DMS153 treated with DMSO at 0.1 percent for 48 hours (cell line): ENCODE measurements at regions not wholly inside any gene's neighbourhood (a gene's known extent, or its start where the extent isn't known, plus 50 kb on each side); places are given as distances from the start of the nearest gene placed in this dataset.

ENCODE experiments used
- DNase-seq: peaks from one replicate; lab custom pipeline; 2025; ENCODE audit not compliant: unreplicated experiment; lab: John Stamatoyannopoulos, UW

GRCh38 chr10:124288486-124288885, 130.2 kb downstream of the OAT start:
- DNase-seq = no peak

GRCh38 chr10:124287791-124288190, 130.9 kb downstream of the OAT start:
- no peak for DNase-seq

GRCh38 chr10:124287071-124287685, 131.5 kb downstream of the OAT start:
- DNase-seq = no peak

- DNase-seq = no peak
Measured at GRCh38 chr10:124286621-124287020, 132.1 kb downstream of the OAT start.

DNA sequence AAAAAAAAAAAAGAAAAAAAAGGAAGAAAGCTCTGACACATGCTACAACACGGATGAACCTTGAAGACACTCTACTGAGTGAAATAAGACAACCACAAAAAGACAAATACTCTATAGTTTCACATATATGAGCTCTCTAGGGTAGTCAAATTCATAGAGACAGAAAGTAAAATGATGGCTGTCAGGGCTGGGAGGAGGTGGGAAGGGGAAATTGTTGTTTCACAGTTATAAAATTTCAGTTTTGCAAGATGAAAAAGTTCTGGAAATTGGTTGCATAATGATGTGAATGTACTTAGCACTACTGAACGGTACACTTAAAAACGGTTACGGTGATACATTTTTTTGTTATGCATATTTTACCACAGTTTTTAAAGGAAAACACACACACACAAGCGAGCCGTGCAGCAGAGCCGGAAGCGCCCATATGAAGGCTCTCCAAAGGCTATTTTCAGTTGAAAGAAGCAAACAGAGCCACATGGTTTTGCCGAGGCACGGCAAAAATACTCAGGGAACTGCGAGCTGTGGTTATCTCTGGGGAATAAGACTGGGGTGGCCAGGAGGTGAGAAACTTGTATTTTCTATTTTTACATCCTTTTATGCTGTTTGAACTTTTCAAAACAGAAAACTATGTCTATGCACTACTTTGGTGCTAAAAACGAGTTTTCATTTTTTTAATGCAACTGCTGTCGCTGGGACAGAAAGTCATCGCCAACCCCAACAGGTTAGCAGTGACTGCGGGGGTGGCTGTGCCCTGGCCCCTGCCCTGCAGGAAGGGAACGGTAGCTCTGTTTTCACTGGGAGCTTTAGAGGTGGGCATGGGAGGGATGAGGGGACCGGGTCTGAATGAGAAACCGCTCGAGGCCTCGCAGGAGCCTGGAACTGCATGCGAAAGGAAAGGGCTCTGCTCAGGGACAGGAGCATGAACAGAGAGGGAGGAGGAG, 132.9 kb downstream of the OAT start:
- DNase-seq = no peak

DNA sequence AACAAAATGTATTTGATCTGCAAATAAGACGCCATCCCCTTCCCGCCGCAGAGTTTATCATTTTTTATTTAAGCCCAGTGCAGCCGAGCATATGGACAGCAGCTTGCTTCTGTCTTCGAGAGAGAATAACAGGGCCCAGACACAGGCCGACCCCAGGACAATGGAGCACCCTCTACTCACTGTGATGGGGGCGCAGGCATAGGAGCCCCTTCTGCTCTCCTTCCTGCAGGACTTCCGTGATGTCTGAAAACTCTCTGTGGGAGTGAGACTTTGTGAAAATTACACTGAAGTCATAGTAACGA, 134.8 kb downstream of the OAT start:
- DNase-seq = no peak

DNA sequence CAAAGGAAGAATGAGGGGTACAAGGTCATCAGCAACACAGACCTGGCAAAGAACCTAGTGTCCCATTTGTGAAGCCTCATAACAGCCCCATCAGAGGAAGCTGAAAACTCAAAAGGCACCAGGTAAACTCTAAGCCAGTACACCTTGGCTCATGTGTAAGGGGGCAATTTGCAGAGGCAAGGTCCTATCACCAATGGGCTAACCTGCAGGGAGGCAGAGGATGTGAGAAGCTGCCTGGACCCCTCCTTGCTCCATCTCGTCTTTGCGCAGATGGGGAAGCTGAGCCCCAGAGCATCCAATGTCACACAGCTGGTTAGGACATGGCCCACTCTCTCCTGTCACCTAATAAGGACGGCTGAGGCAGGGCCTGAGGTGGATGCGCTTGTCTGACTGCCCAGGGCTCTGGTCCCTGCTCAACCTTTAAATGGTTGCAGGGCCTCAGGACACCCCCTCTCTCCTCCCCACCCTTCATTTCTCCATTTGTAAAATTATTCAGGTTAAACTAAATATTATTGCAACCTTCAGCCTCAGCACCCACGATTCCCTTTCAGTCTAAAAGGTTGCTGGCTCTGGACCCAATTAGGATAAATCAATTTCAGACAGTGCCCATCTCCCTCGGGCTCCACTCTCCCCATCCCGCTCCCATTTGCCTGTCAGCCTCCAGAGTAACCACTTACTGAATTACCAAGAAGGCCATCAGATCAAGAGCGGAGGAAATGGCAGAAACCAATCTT, 135.3 kb downstream of the OAT start:
- DNase-seq = no peak

DNA sequence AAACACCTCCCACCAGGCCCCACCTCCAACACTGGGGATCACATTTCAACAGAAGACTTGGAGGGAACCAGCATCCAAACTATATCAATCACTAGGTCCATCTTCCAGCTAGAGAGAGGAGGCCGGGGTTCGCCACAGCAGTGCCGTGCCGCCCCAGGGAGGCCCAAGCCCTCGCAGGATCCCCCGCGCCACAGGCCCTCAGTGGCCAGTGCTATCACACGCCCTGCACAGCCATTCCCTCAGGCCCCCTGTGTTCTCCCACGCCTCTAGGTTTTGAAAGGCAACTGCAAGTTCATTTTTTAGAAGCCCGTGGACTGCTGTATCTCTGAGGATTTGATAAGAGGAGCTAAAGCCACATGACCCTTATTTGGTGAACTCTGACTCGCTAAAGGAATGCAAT, 136.4 kb downstream of the OAT start:
- no peak for DNase-seq

- DNase-seq = no peak
Measured at GRCh38 chr10:124281666-124282065, 137.1 kb downstream of the OAT start.

DNA sequence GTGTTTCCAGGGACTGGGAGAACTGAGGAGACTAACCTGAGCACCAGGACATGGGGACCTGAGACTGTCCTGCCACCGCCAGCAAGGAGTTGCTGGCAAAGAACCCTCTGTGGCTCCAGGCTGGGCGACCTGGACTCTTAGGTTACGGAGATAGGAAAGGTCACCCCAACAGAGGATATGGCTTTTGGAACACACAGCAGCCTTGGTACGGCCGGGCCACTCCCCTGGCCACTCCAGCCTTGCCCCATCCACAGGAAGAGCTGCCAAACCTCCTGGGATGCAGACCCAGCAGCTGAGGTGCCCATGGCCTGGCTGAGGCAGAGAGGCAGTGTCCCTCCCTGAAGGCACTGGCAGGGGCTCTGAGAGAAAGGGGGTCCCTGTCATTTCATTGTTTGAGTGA, 137.8 kb downstream of the OAT start:
- no peak for DNase-seq

DNA sequence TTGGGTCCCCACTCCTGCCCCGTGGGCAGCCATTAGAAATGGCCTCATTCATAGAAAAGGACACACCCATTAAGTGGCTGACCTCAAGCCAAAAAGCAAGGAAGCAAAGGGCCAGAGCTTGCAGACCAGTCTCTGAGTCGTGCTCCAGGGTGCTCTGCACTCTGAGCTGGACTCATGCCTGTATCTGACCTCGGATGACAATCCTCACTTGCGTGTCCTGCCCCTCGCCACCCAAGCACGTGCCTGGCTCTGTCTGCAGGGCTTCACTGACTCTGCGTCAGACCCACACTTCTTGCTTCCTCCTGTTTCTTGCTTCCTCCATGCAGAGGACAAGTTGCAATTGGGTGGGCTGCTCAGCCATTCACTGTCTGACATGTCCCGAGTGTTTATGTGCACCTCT, 138.8 kb downstream of the OAT start:
- DNase-seq = no peak

DNA sequence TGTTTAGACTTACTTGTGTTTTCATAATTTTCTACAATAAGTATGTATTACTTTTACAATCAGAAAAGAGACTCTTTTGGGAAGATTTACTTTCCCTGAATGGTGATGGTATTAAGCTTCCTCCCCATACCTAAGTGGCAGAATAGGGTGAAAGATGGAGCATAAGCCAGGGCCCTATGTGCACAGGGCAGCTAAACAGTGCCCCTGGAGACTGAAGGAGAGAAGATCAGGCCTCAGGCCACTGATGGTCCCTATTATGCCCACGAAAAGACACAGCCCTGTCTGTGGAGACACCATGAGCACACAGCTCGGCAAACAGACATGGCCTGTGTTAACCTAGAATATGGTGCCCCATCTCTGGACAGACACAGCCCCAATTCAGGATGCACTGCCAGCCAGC, 139.4 kb downstream of the OAT start:
- no peak for DNase-seq

DNA sequence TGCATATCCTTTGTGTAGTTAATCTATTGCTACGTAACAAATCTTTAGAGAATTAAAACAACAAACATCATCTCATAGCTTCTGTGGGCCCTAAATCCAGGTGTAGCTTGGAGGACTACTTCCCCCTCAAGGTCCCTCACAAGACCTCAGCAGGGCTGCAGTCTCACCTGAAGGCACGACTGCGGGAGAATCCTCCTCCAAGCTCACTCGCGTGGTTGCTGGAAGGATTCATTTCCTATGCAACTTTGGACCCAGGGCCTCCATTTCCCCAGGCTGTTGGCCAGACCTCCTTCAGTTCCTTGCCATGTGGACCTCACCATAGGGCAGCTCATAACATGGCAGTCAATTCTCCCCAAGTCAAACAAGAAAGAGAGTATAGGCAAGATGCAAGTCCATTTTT, 140.4 kb downstream of the OAT start:
- DNase-seq = no peak

GRCh38 chr10:124273141-124273540, 145.6 kb downstream of the OAT start:
- DNase-seq = no peak

- DNase-seq = no peak
Measured at GRCh38 chr10:124271676-124272075, 147.0 kb downstream of the OAT start.

GRCh38 chr10:124270530-124271327, 148.0 kb downstream of the OAT start:
- DNase-seq = no peak

- DNase-seq = no peak
Measured at GRCh38 chr10:124268976-124269375, 149.7 kb downstream of the OAT start.

DNA sequence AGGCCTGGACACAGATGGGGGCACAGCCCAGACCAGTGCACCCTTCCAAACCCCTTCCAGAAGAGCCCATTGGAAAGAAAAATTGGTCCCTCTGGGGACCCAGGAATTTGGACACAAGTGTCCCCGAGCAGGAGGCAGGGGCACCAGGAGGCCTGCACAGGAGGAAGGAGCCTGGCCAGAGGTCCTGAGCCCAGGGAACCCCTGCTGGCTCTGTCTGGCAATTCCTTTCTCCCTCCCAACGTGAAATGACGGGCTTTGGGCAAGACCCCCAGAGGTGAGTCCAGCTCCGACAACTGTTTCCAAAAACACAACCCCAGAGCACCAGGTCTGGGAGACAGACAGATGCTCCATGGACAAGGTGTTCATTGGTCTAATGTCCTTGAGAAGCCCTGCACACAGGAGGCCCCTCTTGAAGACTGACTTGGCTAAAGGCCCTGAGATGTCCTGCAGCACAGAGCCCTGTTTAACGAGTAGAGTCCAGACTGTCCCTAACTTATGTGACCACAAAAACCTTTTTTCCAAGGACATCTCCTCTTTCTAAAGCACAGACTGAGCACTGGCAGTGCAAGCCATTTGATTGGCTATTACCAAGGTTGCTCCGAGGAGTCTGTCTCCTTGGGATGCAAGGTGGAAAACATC, 150.7 kb downstream of the OAT start:
- DNase-seq = no peak

GRCh38 chr10:124267231-124267885, 151.4 kb downstream of the OAT start:
- DNase-seq = no peak
